A673 (cell line): ENCODE measurements at regions not wholly inside any gene's neighbourhood (a gene's known extent, or its start where the extent isn't known, plus 50 kb on each side); places are given as distances from the start of the nearest gene placed in this dataset.

ENCODE experiments used
- BruUV-seq: library from RNA; stranded (reverse); fragments of 400-500 nt; replicated peaks from 2 replicates; lab custom pipeline; 2021; lab: Mats Ljungman, UMichigan
- CTCF ChIA-PET: fragments of 300-600 bp; sonication (Branson Sonifier 250); formaldehyde crosslinking; loops from one replicate; lab custom pipeline; 2022; ENCODE audit warnings: antibody characterized with exemption; lab: Charles Lee
- POLR2A ChIA-PET: fragments of 300-600 bp; sonication (Branson Sonifier 250); formaldehyde crosslinking; loops from one replicate; lab custom pipeline; 2022; ENCODE audit warnings: antibody characterized with exemption; ENCODE audit not compliant: low non-redundant PET; lab: Charles Lee
- DNase-seq: peaks from one replicate; pipeline ENCODE4 v3.0.0-alpha.2; 2015; ENCODE audit warnings: low spot score
- H3K27ac ChIP-seq: fragments of 200-600 bp; sonication (generic); 2 replicates; pipeline ENCODE4 v1.5.1; 2016; ENCODE audit warnings: mixed run types, low read depth, mild to moderate bottlenecking, mixed read lengths, antibody characterized with exemption, low read length; ENCODE audit not compliant: poor library complexity, severe bottlenecking
- H3K27me3 ChIP-seq: fragments of 200-600 bp; sonication (generic); replicated peaks from 2 replicates; pipeline ENCODE4 v1.6.1; 2017; ENCODE audit warnings: mixed run types, low read depth, mild to moderate bottlenecking, mixed read lengths, antibody characterized with exemption, low read length; ENCODE audit not compliant: insufficient read depth, poor library complexity
- H3K36me3 ChIP-seq: fragments of 200-600 bp; sonication (generic); 2 replicates; pipeline ENCODE4 v1.6.1; 2016; ENCODE audit warnings: mixed run types, mild to moderate bottlenecking, mixed read lengths, antibody characterized with exemption, low read length; ENCODE audit not compliant: insufficient read depth, poor library complexity, severe bottlenecking
- H3K4me1 ChIP-seq: fragments of 200-600 bp; sonication (generic); 2 replicates; pipeline ENCODE4 v1.6.1; 2017; ENCODE audit warnings: mixed run types, mild to moderate bottlenecking, mixed read lengths, antibody characterized with exemption, low read length; ENCODE audit not compliant: insufficient read depth, poor library complexity, severe bottlenecking
- H3K4me3 ChIP-seq: fragments of 200-600 bp; sonication (generic); 2 replicates; pipeline ENCODE4 v1.5.1; 2016; ENCODE audit warnings: low read depth, mixed run types, mild to moderate bottlenecking, mixed read lengths, low read length; ENCODE audit not compliant: poor library complexity, severe bottlenecking
- H3K9me3 ChIP-seq: fragments of 200-600 bp; sonication (generic); 2 replicates; pipeline ENCODE4 v1.6.1; 2016; ENCODE audit warnings: mixed run types, low read depth, mild to moderate bottlenecking, mixed read lengths, antibody characterized with exemption, low read length; ENCODE audit not compliant: poor library complexity, severe bottlenecking
- CTCF ChIP-seq: fragments of 300-800, 200-600 bp; sonication (generic); conservative IDR thresholded peaks from 2 replicates; pipeline ENCODE4 v1.5.1; 2017; ENCODE audit warnings: low read depth, mild to moderate bottlenecking, antibody characterized with exemption, low read length, moderate library complexity, mixed read lengths
- EZH2 ChIP-seq: fragments of 200-600 bp; sonication (generic); IDR thresholded peaks from 2 replicates; pipeline ENCODE4 v1.6.1; 2017; ENCODE audit warnings: borderline replicate concordance, low read depth, mild to moderate bottlenecking, mixed read lengths, antibody characterized with exemption, low read length; ENCODE audit not compliant: poor library complexity, severe bottlenecking
- intact Hi-C: fragments of 100-400 bp; cut with micrococcal nuclease; formaldehyde crosslinking; loops from one replicate; pipeline ENCODE4 v1.10.0; 2022; ENCODE audit not compliant: unreplicated experiment

GRCh38 chrX:103153661-103154060 lies 60.7 kb upstream of the NXF3 start:
- no peaks in the 10 kb centered on the region for H3K36me3 ChIP-seq
- intact Hi-C loops: no loop called here
- no peak overlapping the region for H3K27ac ChIP-seq
- no peaks in the 10 kb centered on the region for H3K27me3 ChIP-seq
- ChIA-PET CTCF (no interaction called here), POLR2A (no interaction called here)
- DNase-seq: no peak
- H3K4me1 ChIP-seq: peaks cover 18% of the 10 kb centered on the region
- BruUV-seq: no TSS peak
- H3K4me3 ChIP-seq: no peak overlapping the region
- TF ChIP-seq EZH2 (no peak), CTCF (no peak)
- H3K9me3 ChIP-seq: no peaks in the 10 kb centered on the region

GRCh38 chrX:103151799-103152198 lies 58.9 kb upstream of the NXF3 start:
- no peaks in the 10 kb centered on the region for H3K27me3 ChIP-seq
- POLR2A ChIA-PET: no interaction called here
- no TSS peak for BruUV-seq
- no peak for TF ChIP-seq EZH2
- no peak for TF ChIP-seq CTCF
- H3K27ac ChIP-seq: no peak overlapping the region
- CTCF ChIA-PET: no interaction called here
- DNase-seq: no peak
- no peaks in the 10 kb centered on the region for H3K36me3 ChIP-seq
- no peak overlapping the region for H3K4me3 ChIP-seq
- no peaks in the 10 kb centered on the region for H3K9me3 ChIP-seq
- intact Hi-C loops: no loop called here
- peaks cover 12% of the 10 kb centered on the region for H3K4me1 ChIP-seq

GRCh38 chrX:103149652-103150051 lies 56.7 kb upstream of the NXF3 start:
- Histone ChIP-seq H3K27me3 (no peaks in the 10 kb centered on the region), H3K9me3 (no peaks in the 10 kb centered on the region), H3K4me3 (no peak overlapping the region), H3K27ac (no peak overlapping the region), H3K4me1 (peaks cover 9% of the 10 kb centered on the region), H3K36me3 (no peaks in the 10 kb centered on the region)
- no peak for TF ChIP-seq CTCF
- TF ChIP-seq EZH2: no peak
- DNase-seq: no peak
- ChIA-PET POLR2A (no interaction called here), CTCF (no interaction called here)
- intact Hi-C loops: no loop called here
- no TSS peak for BruUV-seq
